Gastrocnemius medialis (tissue), 4 donors: ENCODE measurements at regions not wholly inside any gene's neighbourhood (a gene's known extent, or its start where the extent isn't known, plus 50 kb on each side); places are given as distances from the start of the nearest gene placed in this dataset.

Source experiments
- ATAC-seq, 2 donors: fragments of 150-250 bp; one replicate each; pipeline ENCODE4 v1.9.1; 2016
- DNase-seq, 2 donors: peaks; one replicate each; pipeline ENCODE4 v3.0.0-alpha.2; 2019
- H3K27ac ChIP-seq, 4 donors: fragments of 200-600 bp; sonication (generic); 1 replicate in 1 of 4; 2 replicates in 3 of 4; pipeline ENCODE4 v1.5.1; 2016 to 2018; ENCODE audit warnings: mild to moderate bottlenecking in 2 of 4, moderate library complexity in 1 of 4
- H3K27me3 ChIP-seq, 3 donors: fragments of 200-600 bp; sonication (generic) in 2 of 3; 1 replicate in 1 of 3; 2 replicates in 2 of 3; pipeline versions ENCODE4 v1.5.1 to v1.6.0; 2016 to 2019; ENCODE audit warnings: mild to moderate bottlenecking in 1 of 3, moderate library complexity in 1 of 3
- H3K36me3 ChIP-seq, 2 donors: fragments of 200-600 bp; sonication (generic) in 1 of 2; one replicate each; pipeline ENCODE4 v1.5.1; 2017 to 2018
- H3K4me1 ChIP-seq, 2 donors: fragments of 200-600 bp; sonication (generic) in 1 of 2; one replicate each; pipeline ENCODE4 v1.5.1; 2016 to 2017; ENCODE audit warnings: mild to moderate bottlenecking in 2 of 2
- H3K4me3 ChIP-seq, 4 donors: fragments of 200-600 bp; sonication (generic) in 3 of 4; 1 replicate in 1 of 4; 2 replicates in 3 of 4; pipeline ENCODE4 v1.5.1; 2016 to 2019; ENCODE audit warnings: mild to moderate bottlenecking in 2 of 4
- H3K9me3 ChIP-seq, 3 donors: fragments of 200-600 bp; sonication (generic) in 2 of 3; 1 replicate in 1 of 3; 2 replicates in 2 of 3; pipeline ENCODE4 v1.5.1; 2016 to 2019
- CTCF ChIP-seq, 5 experiments: fragments of 450-650 bp in 3 of 5; fragments of 200-600 bp in 2 of 5; sonication (generic) in 2 of 5; IDR thresholded peaks in 4 of 5; conservative IDR thresholded peaks in 1 of 5; 1 replicate in 4 of 5; 2 replicates in 1 of 5; pipeline ENCODE4 v1.5.1; 2016 to 2019; ENCODE audit warnings: antibody characterized with exemption in 5 of 5, mild to moderate bottlenecking in 3 of 5, moderate library complexity in 3 of 5
- POLR2A ChIP-seq, 2 donors: fragments of 450-650 bp; IDR thresholded peaks; one replicate each; pipeline ENCODE4 v1.6.1; 2017; ENCODE audit warnings: antibody characterized with exemption in 2 of 2, mild to moderate bottlenecking in 2 of 2, moderate library complexity in 2 of 2
- in situ Hi-C, 4 donors: fragments of 200-750 bp; cut with MboI; loops; one replicate each; pipeline versions ENCODE4 v1.15.0 to v1.8.0; 2017; ENCODE audit warnings: low sequenced_read_pairs in 4 of 4
- intact Hi-C: fragments of 100-400 bp; cut with DNase I; formaldehyde crosslinking; loops from one replicate; pipeline ENCODE4 v1.15.1; 2023; ENCODE audit warnings: low total_unique reads

- H3K4me3 ChIP-seq: no peak overlapping the region
- in situ Hi-C loops: no loop called here
- TF ChIP-seq CTCF (IDR thresholded peaks at IDR 0.05 in 4 of 5, conservative IDR thresholded peaks at IDR 0.05 in 1 of 5) (no peak), POLR2A (IDR thresholded peaks at IDR 0.05) (no peak)
- H3K9me3 ChIP-seq: no peaks in the 10 kb centered on the region
- intact Hi-C loops: no loop called here
- H3K36me3 ChIP-seq: no peaks in the 10 kb centered on the region
- H3K27ac ChIP-seq: no peak overlapping the region
- ATAC-seq: no peak
- H3K27me3 ChIP-seq: no peaks in the 10 kb centered on the region
- DNase-seq: no peak
- H3K4me1 ChIP-seq: no peaks in the 10 kb centered on the region
Measured at GRCh38 chr5:5929291-5930020, 448.9 kb downstream of the MED10 start.

- Histone ChIP-seq H3K36me3 (no peaks in the 10 kb centered on the region), H3K27ac (no peak overlapping the region), H3K27me3 (no peaks in the 10 kb centered on the region), H3K4me1 (no peaks in the 10 kb centered on the region), H3K9me3 (no peaks in the 10 kb centered on the region), H3K4me3 (no peak overlapping the region)
- ATAC-seq: no peak
- in situ Hi-C loops: no loop called here
- DNase-seq: no peak
- no peak for TF ChIP-seq CTCF (IDR thresholded peaks at IDR 0.05 in 4 of 5, conservative IDR thresholded peaks at IDR 0.05 in 1 of 5)
- no peak for TF ChIP-seq POLR2A (IDR thresholded peaks at IDR 0.05)
- intact Hi-C loops: no loop called here
Measured at GRCh38 chr5:5925191-5925590, 453.2 kb downstream of the MED10 start.

GRCh38 chr5:5919411-5919810 is 458.9 kb downstream of the MED10 start:
- no peaks in the 10 kb centered on the region for H3K4me1 ChIP-seq

GRCh38 chr5:5906778-5907177 is 471.6 kb downstream of the MED10 start:
- DNase-seq: no peak
- Histone ChIP-seq H3K27ac (no peak overlapping the region), H3K4me3 (no peak overlapping the region), H3K9me3 (no peaks in the 10 kb centered on the region), H3K27me3 (no peaks in the 10 kb centered on the region), H3K36me3 (no peaks in the 10 kb centered on the region), H3K4me1 (no peaks in the 10 kb centered on the region)
- in situ Hi-C loops (no loop called here), intact Hi-C loops (no loop called here)
- TF ChIP-seq POLR2A (IDR thresholded peaks at IDR 0.05) (no peak), CTCF (IDR thresholded peaks at IDR 0.05 in 4 of 5, conservative IDR thresholded peaks at IDR 0.05 in 1 of 5) (no peak)
- ATAC-seq: no peak

More at GRCh38 chr5:5919411-5919810, 458.9 kb downstream of the MED10 start:
- Histone ChIP-seq H3K27me3 (no peaks in the 10 kb centered on the region), H3K4me3 (no peak overlapping the region), H3K27ac (no peak overlapping the region), H3K9me3 (no peaks in the 10 kb centered on the region), H3K36me3 (no peaks in the 10 kb centered on the region)
- TF ChIP-seq CTCF (IDR thresholded peaks at IDR 0.05 in 4 of 5, conservative IDR thresholded peaks at IDR 0.05 in 1 of 5) (no peak), POLR2A (IDR thresholded peaks at IDR 0.05) (no peak)
- DNase-seq: no peak
- no peak for ATAC-seq
- in situ Hi-C loops: no loop called here
- intact Hi-C loops: no loop called here

GRCh38 chr5:5905186-5905585 is 473.2 kb downstream of the MED10 start:
- ATAC-seq (no peak), DNase-seq (no peak)
- TF ChIP-seq POLR2A (IDR thresholded peaks at IDR 0.05) (no peak), CTCF (IDR thresholded peaks at IDR 0.05 in 4 of 5, conservative IDR thresholded peaks at IDR 0.05 in 1 of 5) (no peak)
- H3K27me3 ChIP-seq: no peaks in the 10 kb centered on the region
- intact Hi-C loops: no loop called here
- no peak overlapping the region for H3K27ac ChIP-seq
- no peaks in the 10 kb centered on the region for H3K36me3 ChIP-seq
- no peaks in the 10 kb centered on the region for H3K4me1 ChIP-seq
- in situ Hi-C loops: no loop called here
- H3K9me3 ChIP-seq: no peaks in the 10 kb centered on the region
- H3K4me3 ChIP-seq: no peak overlapping the region
